ENCODE measurements at regions not wholly inside any gene's neighbourhood (a gene's known extent, or its start where the extent isn't known, plus 50 kb on each side); places are given as distances from the start of the nearest gene placed in this dataset.

DNA sequence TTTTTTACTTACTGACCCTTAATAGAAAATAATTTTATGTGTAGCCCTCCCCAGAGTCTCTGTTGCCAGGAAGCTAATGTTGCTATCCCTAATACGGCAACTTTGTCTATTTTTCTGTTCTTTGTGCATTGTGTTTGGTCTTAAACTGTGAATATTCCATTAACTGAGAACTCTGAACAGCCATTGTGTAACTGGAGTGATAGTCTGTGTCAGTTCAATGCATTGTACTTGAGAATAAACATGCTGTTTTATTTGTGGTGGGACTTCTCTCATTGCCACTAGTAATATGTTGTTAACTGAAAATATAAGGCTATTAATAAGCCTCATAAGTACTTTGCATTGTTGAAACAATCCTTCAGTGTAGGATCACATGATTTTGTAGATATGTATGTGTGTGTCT lies 278.3 kb upstream of the DMRT1 start:
- no peak for TF ChIP-seq CTCF (conservative IDR thresholded peaks at IDR 0.05; ENCODE audit: low read length)
- no peak for TF ChIP-seq EZH2phosphoT487 (IDR thresholded peaks at IDR 0.05; ENCODE audit: borderline replicate concordance, low read depth, low read length)

Data from OCI-LY7 (cell line).